ENCODE measurements at regions not wholly inside any gene's neighbourhood (a gene's known extent, or its start where the extent isn't known, plus 50 kb on each side); places are given as distances from the start of the nearest gene placed in this dataset.
"Not testable (repeated sequence)": the region's sequence is repeated elsewhere in the genome, so short reads cannot be mapped to it uniquely, and the experiment has no call there.

DNA sequence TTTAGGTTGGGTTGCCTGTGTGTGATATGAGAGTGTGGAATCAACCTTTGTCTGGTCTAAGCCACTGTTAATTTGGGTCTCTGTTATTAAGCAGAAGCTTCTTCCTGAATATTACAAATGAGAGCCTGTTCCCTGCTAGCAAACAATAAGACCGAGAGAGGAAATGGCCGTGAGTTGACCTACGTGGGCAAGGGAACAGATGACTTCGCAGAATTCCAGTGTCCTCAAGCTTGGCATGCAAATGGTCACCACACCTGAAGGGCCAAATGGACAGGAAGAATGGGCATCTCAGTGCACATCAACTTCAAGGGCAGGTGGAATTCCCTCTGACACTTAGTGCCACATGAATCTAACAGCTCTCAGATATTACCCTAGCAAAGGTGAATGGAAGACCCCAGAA lies 250.8 kb upstream of the FOXF1 start:
- peaks cover 3 to 19% (median 16%) of the 10 kb centered on the region in 7 donors for H3K9me3 Mint-ChIP-seq
- no peak overlapping the region for H3K4me2 ChIP-seq (replicated peaks; ENCODE audit: extremely low read depth, low read length, poor library complexity, severe bottlenecking)
- H3K36me3 ChIP-seq (replicated peaks in 1 of 2; ENCODE audit: control insufficient read depth in 1 of 2, insufficient read depth in 2 of 2, low read length in 2 of 2), result no peaks in the 10 kb centered on the region
- no peaks in the 10 kb centered on the region for H3K79me2 ChIP-seq (ENCODE audit: insufficient read depth, low read length)
- H3K9me3 ChIP-seq (replicated peaks in 1 of 2; ENCODE audit: control insufficient read depth in 1 of 2, insufficient read depth in 1 of 2, low read length in 2 of 2), result peaks cover 0 to 8% of the 10 kb centered on the region in 2 donors
- no peak overlapping the region for H3K9ac ChIP-seq (ENCODE audit: insufficient read depth, low read length, poor library complexity, severe bottlenecking)
- H3K27ac Mint-ChIP-seq, result no peak overlapping the region
- no peak overlapping the region for H3K4me3 ChIP-seq (replicated peaks in 1 of 3; ENCODE audit: low read depth in 2 of 3, low read length in 3 of 3)
- no peaks in the 10 kb centered on the region for H3K4me1 ChIP-seq (ENCODE audit: control insufficient read depth in 1 of 2, insufficient read depth in 2 of 2, low read length in 2 of 2)
- intact Hi-C loops (cut with micrococcal nuclease), result no loop called here
- WGBS (ENCODE audit: insufficient coverage), result 44% methylated on average over 4 of the region's 4 CpGs
- peaks cover 2 to 14% (median 6%) of the 10 kb centered on the region in 3 donors for H3K27me3 Mint-ChIP-seq (ENCODE audit: low read depth in 3 of 3)
- H3K36me3 Mint-ChIP-seq, result no peaks in the 10 kb centered on the region
- H3K27me3 ChIP-seq (ENCODE audit: control insufficient read depth in 2 of 2, insufficient read depth in 2 of 2, low read length in 2 of 2), result peaks cover 0 to 2% of the 10 kb centered on the region in 2 donors
- no peak overlapping the region for H3K27ac ChIP-seq (ENCODE audit: low read depth in 1 of 2, low read length in 2 of 2)
- TF ChIP-seq, protein P1, sequence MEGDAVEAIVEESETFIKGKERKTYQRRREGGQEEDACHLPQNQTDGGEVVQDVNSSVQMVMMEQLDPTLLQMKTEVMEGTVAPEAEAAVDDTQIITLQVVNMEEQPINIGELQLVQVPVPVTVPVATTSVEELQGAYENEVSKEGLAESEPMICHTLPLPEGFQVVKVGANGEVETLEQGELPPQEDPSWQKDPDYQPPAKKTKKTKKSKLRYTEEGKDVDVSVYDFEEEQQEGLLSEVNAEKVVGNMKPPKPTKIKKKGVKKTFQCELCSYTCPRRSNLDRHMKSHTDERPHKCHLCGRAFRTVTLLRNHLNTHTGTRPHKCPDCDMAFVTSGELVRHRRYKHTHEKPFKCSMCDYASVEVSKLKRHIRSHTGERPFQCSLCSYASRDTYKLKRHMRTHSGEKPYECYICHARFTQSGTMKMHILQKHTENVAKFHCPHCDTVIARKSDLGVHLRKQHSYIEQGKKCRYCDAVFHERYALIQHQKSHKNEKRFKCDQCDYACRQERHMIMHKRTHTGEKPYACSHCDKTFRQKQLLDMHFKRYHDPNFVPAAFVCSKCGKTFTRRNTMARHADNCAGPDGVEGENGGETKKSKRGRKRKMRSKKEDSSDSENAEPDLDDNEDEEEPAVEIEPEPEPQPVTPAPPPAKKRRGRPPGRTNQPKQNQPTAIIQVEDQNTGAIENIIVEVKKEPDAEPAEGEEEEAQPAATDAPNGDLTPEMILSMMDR (IDR thresholded peaks at IDR 0.05), result no peak
- H4K20me1 ChIP-seq (ENCODE audit: insufficient read depth, low read length), result no peaks in the 10 kb centered on the region
- no peak overlapping the region for H3K4me3 Mint-ChIP-seq
- H2AFZ ChIP-seq (ENCODE audit: insufficient read depth, low read depth, low read length, poor library complexity, severe bottlenecking), result no peak overlapping the region
- no peaks in the 10 kb centered on the region for H3K4me1 Mint-ChIP-seq
- DNase-seq, result no peak

DNA sequence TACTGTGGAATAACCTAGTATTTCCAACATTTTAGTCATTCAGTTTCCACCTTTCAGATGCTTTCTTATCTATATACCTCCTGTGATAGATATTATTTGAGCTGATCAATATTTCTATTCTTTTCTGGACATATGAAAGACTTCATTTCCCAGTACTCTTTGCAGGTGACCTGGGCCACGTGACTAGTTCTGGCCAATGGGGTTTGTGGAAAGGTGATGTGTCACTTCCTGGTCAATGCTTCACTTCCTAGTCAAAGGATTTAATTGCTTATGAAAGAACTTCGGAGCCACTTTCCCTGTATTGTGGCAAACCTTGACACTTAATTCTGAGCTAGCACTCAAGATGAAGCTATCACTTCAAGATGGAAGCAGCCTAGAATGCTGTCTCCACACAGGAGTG lies 248.9 kb upstream of the FOXF1 start:
- H3K36me3 Mint-ChIP-seq, result no peaks in the 10 kb centered on the region
- WGBS (ENCODE audit: insufficient coverage), result no CpG with 5 or more reads among the region's 2 CpGs
- H3K4me3 Mint-ChIP-seq, result no peak overlapping the region
- Histone ChIP-seq H3K79me2 (ENCODE audit: insufficient read depth, low read length) (no peaks in the 10 kb centered on the region), H3K27me3 (ENCODE audit: control insufficient read depth in 2 of 2, insufficient read depth in 2 of 2, low read length in 2 of 2) (no peaks in the 10 kb centered on the region), H3K9ac (ENCODE audit: insufficient read depth, low read length, poor library complexity, severe bottlenecking) (no peak overlapping the region), H3K36me3 (replicated peaks in 1 of 2; ENCODE audit: control insufficient read depth in 1 of 2, insufficient read depth in 2 of 2, low read length in 2 of 2) (no peaks in the 10 kb centered on the region), H2AFZ (ENCODE audit: insufficient read depth, low read depth, low read length, poor library complexity, severe bottlenecking) (no peak overlapping the region), H3K4me2 (replicated peaks; ENCODE audit: extremely low read depth, low read length, poor library complexity, severe bottlenecking) (no peak overlapping the region), H3K4me1 (ENCODE audit: control insufficient read depth in 1 of 2, insufficient read depth in 2 of 2, low read length in 2 of 2) (no peaks in the 10 kb centered on the region), H3K27ac (ENCODE audit: low read depth in 1 of 2, low read length in 2 of 2) (no peak overlapping the region), H3K9me3 (replicated peaks in 1 of 2; ENCODE audit: control insufficient read depth in 1 of 2, insufficient read depth in 1 of 2, low read length in 2 of 2) (peaks cover 0 to 8% of the 10 kb centered on the region in 2 donors), H3K4me3 (replicated peaks in 1 of 3; ENCODE audit: low read depth in 2 of 3, low read length in 3 of 3) (no peak overlapping the region), H4K20me1 (ENCODE audit: insufficient read depth, low read length) (no peaks in the 10 kb centered on the region)
- TF ChIP-seq, protein P1 (IDR thresholded peaks at IDR 0.05), result no peak
- intact Hi-C loops (cut with micrococcal nuclease), result no loop called here
- peaks cover 0 to 19% (median 12%) of the 10 kb centered on the region in 7 donors for H3K9me3 Mint-ChIP-seq
- peaks cover 2 to 5% (median 3%) of the 10 kb centered on the region in 3 donors for H3K27me3 Mint-ChIP-seq (ENCODE audit: low read depth in 3 of 3)
- no peak for DNase-seq
- no peak overlapping the region for H3K27ac Mint-ChIP-seq
- H3K4me1 Mint-ChIP-seq, result no peaks in the 10 kb centered on the region

DNA sequence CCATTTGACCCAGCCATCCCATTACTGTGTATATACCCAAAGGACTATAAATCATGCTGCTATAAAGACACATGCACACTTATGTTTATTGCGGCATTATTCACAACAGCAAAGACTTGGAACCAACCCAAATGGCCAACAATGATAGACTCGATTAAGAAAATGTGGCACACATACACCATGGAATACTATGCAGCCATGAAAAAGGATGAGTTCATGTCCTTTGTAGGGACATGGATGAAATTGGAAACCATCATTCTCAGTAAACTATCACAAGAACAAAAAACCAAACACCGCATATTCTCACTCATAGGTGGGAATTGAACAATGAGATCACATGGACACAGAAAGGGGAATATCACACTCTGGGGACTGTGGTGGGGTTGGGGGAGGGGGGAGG lies 242.7 kb upstream of the FOXF1 start:
- H3K4me2 ChIP-seq (replicated peaks; ENCODE audit: extremely low read depth, low read length, poor library complexity, severe bottlenecking); H3K9me3 ChIP-seq (replicated peaks in 1 of 2; ENCODE audit: control insufficient read depth in 1 of 2, insufficient read depth in 1 of 2, low read length in 2 of 2); H3K27ac ChIP-seq (ENCODE audit: low read depth in 1 of 2, low read length in 2 of 2); H2AFZ ChIP-seq (ENCODE audit: insufficient read depth, low read depth, low read length, poor library complexity, severe bottlenecking); H3K4me3 Mint-ChIP-seq; H3K27me3 Mint-ChIP-seq (ENCODE audit: low read depth in 3 of 3); H3K4me3 ChIP-seq (replicated peaks in 1 of 3; ENCODE audit: low read depth in 2 of 3, low read length in 3 of 3); H3K27me3 ChIP-seq (ENCODE audit: control insufficient read depth in 2 of 2, insufficient read depth in 2 of 2, low read length in 2 of 2); H4K20me1 ChIP-seq (ENCODE audit: insufficient read depth, low read length); H3K4me1 ChIP-seq (ENCODE audit: control insufficient read depth in 1 of 2, insufficient read depth in 2 of 2, low read length in 2 of 2); H3K79me2 ChIP-seq (ENCODE audit: insufficient read depth, low read length); H3K36me3 ChIP-seq (replicated peaks in 1 of 2; ENCODE audit: control insufficient read depth in 1 of 2, insufficient read depth in 2 of 2, low read length in 2 of 2); H3K27ac Mint-ChIP-seq; H3K9ac ChIP-seq (ENCODE audit: insufficient read depth, low read length, poor library complexity, severe bottlenecking); H3K4me1 Mint-ChIP-seq; H3K9me3 Mint-ChIP-seq; intact Hi-C loops (cut with micrococcal nuclease); DNase-seq; H3K36me3 Mint-ChIP-seq: not testable (repeated sequence)
- WGBS (ENCODE audit: insufficient coverage), result 100% methylated on average over 1 of the region's 3 CpGs
